Glomerular visceral epithelial cell (primary cell): ENCODE measurements at regions not wholly inside any gene's neighbourhood (a gene's known extent, or its start where the extent isn't known, plus 50 kb on each side); places are given as distances from the start of the nearest gene placed in this dataset.
A peak's percentile ranks its signal among the peaks of the same experiment; 100 is the strongest.
"Not testable (repeated sequence)": the region's sequence is repeated elsewhere in the genome, so short reads cannot be mapped to it uniquely, and the experiment has no call there.

Experiments used
- DNase-seq: peaks from one replicate; pipeline ENCODE4 v3.0.0-alpha.2; 2016; ENCODE audit errors: extremely low spot score

GRCh38 chr15:62407962-62408361, 242.9 kb upstream of the C2CD4B start:
- no peak for DNase-seq

DNA sequence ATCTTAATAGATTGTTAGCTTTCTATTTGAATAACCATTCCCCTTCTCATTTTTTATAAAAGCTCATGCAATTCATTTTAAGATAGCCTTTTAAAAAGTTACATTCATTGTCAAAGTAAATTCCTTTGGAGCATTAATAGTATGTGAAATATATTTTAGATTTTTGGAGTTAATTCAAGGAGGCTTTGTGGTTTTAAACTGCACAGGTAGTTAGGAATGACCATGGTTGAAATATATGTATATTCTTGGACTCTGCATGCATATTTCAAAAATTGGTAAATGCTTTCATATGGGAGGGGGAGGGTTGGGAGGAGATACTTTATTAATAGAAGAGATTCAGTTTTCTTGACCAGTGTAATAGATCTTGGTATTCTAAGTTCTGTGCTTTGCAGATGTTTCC, 244.4 kb upstream of the C2CD4B start:
- DNase-seq, result no peak

DNA sequence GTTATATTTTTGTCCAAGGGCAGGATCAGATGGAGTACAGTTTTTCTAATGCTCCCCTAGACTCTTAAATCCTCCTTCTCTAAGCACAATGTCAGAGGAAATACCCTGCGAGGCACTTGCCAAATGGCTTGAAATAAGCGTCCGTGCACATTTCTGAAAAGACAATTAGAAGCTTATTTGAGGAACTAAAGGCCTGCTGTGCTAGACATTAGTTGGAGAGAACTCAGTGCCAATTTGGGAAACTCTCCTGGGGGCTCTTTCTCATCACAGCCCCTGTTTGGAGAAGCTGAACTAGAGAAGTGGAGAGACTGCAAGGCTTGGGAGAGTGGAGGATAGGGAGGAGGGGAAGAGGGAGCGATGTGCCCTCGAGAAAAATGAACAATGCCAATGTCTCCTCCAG, 247.6 kb upstream of the C2CD4B start:
- no peak for DNase-seq

GRCh38 chr15:62413153-62413552, 248.1 kb upstream of the C2CD4B start:
- no peak for DNase-seq

DNA sequence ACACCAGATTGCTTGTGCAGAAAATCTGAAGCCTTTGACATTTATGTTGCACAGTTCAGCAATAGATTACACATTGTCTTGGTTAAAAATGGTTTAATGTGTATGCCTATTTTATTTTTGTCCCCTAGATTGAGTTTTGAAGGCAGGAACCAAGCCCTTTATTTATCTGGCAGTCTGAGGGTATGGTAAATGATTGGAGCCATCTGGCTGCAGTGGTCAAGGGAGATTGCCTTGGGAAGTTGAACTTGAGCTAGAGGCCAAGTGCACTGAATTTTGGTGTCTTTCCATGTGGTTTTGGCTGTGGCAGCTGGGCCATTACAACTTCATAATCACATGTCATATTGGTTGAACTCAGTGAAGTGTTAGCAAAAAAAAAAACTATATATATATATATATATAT, 248.7 kb upstream of the C2CD4B start:
- no peak for DNase-seq

DNA sequence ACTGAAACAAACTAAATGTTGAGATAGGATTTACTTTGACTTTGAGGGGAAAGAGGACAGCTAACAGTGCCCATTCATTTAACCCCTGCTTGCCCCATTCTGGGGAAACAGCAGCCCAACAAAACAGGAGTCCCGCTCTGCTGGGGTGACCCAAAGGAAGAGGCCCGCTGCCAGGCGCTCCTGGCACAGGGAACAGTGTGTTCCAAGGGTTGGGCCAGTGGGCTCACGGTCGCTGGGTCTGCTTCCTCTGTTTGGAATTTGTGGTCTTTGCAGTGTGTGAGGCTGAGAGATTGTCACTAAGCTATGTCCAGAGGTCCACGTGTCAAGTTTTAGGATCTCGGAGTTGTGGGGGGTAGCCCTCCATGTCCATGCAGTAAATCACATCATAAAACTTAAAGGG, 250.4 kb upstream of the C2CD4B start:
- no peak for DNase-seq

- DNase-seq, result no peak
These were observed 251.4 kb upstream of the C2CD4B start for GRCh38 chr15:62416526-62416925.

GRCh38 chr15:62417439-62417838, 252.4 kb upstream of the C2CD4B start:
- DNase-seq, result peak; percentile 57

DNA sequence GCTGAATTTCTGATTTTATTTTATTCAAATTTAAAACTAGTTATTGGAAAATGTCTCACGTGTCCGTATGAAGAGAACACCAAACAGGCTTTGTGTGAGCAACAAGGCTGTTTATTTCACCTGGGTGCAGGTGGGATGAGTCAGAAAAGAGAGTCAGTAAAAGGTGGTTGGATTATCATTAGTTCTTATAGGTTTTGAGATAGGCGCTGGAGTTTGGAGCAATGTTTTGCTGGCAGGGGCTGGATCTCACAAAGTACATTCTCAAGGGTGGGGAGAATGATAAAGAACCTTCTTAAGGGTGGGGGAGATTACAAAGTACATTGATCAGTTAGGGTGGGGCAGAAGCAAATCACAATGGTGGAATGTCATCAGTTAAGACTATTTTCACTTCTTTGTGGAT, 253.4 kb upstream of the C2CD4B start:
- not testable (repeated sequence) for DNase-seq

DNA sequence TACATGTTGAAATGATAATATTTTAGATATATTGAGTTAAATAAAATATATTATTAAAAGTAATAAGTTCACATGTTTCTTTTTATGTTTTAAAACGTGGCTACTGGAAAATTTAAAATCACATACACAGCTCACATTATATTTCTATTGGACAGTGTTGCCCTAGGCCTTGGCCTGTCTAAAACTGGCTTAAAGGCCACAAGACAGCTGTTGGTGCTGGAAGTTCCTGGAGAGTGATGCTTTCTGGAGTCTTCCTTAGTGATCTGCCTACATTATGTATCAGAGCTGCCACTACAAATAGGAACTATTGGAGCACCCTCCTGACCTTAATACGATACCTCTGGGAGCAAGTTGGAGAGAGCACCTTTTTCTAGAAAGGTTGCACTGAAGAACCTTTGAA, 254.1 kb upstream of the C2CD4B start:
- no peak for DNase-seq

GRCh38 chr15:62420371-62420770, 255.3 kb upstream of the C2CD4B start:
- DNase-seq, result peak; percentile 78

DNA sequence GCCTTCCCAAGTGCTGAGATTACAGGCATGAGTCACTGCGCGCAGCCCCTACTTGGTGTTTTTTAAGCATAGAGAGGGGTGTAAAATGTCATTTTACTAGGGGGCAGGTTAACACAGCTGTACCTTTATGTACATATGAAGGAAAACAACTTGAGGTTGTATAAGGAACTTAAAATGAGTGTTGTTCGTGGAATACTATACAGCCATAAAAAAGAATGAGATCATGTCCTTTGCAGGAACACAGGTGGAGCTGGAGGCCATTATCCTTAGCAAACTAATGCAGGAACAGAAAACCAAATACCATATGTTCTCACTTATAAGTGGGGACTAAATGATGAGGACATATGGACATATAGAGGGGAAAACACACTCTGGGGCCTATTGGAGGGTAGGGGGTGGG, 256.2 kb upstream of the C2CD4B start:
- DNase-seq, result no peak

- peak; percentile 58 for DNase-seq
These were observed 261.4 kb upstream of the C2CD4B start for GRCh38 chr15:62426387-62426956.

- DNase-seq, result no peak
These were observed 263.2 kb upstream of the C2CD4B start for GRCh38 chr15:62428259-62428658.

DNA sequence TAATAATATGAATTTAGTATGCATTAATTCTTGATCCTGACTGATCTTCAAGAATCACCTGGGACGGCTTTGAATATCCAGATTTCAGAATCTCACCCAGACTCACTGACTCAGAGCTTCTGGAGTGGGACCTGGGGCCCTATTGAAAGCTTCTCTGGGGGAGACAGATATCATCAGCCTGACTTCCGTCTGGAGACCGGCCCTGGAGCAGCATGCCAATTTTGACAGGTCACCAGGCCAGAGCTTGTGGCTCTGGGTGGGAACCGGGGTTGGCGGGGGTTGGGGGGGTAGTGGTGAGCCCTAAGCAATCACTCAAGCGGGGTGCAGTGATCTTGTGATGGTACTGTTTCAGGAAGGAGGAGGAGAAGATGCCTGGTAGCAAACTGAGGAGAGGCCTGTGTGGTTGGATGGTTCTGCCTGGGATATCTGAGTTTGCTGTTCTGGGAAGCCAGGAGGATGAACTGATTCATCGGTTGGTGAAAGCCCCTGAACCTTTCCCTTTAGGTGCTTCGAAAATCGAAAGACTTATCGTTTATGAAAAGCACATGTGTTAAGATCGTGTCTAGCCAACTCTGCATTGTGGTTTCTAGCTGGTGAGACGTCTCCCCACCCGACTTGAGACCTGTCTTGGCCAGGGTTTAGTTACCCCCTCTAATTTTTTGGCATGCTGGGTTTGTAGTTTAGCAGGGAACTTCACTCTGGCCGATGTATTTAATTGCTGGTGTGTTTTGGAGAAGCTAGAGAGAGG, 263.9 kb upstream of the C2CD4B start:
- no peak for DNase-seq

DNA sequence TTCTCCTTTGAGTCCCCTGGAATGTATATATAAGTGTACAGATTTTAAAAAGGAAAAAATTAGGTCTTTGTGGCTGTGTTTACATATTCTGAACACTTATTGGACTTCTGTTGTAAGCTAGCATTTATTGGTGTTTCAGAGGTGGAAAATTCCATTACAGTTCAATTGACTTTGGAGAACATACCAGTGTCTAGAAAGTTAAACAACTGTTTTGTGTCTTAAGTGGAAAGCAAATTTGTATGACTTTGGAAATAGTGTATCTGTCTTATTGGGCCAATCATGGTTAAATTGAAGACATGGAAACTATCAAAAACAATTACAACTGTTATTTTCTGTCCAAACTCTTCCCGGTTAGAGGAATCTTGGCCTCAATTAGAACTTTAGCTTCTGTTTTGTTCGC, 265.0 kb upstream of the C2CD4B start:
- DNase-seq, result no peak

- no peak for DNase-seq
These were observed 265.5 kb upstream of the C2CD4B start for GRCh38 chr15:62430552-62430951.

DNA sequence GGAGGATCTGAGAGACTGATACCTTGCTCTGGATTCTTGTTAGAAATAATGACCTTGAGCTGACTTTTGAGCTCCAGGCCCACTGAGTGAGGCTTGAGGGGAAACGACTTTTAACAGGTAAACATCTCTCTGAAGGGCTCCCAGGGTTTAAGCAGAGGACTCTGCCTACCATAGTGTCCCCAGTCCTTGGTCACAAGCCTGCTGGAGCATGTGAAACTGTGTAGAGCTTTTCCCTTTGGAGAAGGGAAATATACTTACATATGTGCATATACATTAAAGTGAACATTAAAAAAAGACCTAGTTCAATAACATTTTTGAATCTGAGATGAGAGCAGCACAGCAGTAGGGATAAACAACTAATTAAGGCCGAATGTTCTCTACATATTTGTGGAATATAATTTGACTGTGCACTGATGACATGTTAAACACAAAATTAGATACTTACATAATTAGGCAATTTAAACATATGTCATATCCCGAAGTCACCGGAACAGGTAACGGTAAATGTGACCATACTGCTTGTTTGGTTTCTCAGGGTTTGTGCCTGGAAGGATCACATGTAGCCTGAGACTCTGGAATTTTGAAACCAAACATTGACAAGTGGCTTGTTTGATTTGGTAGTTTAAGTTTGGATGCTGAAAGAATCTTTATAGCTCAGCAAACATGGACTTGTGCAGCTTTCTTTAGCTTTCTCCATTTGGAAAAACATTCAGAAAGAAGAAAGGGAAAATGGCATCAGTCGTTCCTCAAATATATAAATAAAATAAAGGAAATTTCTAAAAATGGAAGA, 266.1 kb upstream of the C2CD4B start:
- no peak for DNase-seq

- no peak for DNase-seq
These were observed 266.7 kb upstream of the C2CD4B start for GRCh38 chr15:62431817-62432216.

DNA sequence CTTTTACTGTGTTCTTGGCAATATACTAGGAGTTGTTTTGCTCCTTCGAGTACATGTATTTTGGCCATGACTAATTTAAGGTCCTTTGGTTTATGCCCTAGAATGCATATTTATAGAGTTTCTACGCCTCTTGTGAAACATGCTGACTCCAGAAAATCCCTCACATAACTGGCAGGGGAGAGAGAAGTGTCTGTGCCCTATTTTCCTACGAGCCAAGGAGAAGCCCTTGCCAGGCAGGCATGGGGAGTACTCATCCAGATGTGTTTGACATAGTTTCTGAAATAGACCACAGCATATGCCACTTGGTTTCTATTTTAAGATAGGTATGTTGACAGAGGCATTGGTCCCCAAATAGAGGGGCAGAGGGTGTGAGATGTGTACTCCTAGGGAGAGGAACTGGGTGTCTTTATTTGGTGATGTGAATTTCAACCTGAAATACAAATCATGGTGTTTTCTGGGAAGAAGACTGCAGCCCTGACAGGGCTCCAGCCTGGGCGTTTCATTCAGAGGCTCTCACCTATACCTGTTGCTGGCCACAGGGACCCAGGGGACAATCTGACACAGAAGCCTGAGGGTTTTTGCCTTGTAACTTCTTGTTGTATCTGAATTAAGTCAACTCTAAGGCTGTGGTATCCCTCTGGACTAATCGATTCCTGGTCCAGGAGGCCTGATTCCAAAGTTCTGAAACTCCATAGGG, 267.8 kb upstream of the C2CD4B start:
- DNase-seq, result no peak

DNA sequence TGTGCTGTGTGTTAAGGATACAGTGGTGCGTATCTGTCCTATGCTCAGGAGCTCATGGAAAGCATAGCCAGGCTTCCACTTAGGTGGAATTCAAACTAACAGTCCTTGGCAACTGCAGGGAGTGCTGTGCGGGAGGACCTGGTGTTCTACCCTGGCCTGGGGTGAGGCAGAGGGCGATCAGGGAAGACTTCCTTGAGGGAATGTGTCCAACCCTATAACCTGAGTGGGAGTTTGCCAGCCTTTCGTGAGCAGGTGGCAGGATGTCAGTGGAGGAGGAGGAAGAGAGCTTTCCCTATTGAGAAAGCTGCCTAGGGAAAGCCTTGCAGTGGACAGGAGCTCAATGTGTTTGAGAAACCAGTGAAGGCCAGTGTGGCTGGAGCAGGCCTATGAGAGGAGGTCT, 271.1 kb upstream of the C2CD4B start:
- DNase-seq, result no peak

GRCh38 chr15:62437753-62438152, 272.7 kb upstream of the C2CD4B start:
- no peak for DNase-seq
